ENCODE measurements at regions not wholly inside any gene's neighbourhood (a gene's known extent, or its start where the extent isn't known, plus 50 kb on each side); places are given as distances from the start of the nearest gene placed in this dataset.
"Not testable (repeated sequence)": the region's sequence is repeated elsewhere in the genome, so short reads cannot be mapped to it uniquely, and the experiment has no call there.

GRCh38 chr10:36452851-36453250 is 672.5 kb upstream of the ANKRD30A start:
- no peak for DNase-seq (ENCODE audit: low spot score)

DNA sequence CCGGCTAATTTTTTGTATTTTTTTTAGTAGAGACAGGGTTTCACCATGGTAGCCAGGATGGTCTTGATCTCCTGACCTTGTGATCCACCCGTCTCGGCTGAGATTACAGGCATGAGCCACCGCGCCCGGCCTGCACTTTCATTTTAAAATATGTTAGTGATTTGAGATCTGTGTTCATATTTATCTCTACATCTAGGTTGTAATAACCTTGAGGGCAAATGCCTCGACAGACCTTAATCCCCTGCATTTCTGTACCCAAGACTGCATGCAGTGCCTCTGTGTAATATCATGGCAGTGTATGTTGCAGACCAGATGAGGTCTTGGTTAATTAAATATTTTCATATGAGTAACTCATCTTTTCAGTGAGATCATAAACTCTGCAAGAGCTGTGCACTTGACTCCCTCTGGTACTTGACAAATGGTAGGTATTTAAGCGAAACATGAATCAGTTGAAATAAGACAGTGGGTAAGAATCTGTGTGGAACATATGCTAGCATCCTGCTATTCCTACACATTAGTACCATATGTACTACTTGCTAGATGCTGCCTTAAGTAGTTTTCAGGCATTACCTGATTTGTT is 673.9 kb upstream of the ANKRD30A start:
- DNase-seq (ENCODE audit: low spot score), result no peak

DNA sequence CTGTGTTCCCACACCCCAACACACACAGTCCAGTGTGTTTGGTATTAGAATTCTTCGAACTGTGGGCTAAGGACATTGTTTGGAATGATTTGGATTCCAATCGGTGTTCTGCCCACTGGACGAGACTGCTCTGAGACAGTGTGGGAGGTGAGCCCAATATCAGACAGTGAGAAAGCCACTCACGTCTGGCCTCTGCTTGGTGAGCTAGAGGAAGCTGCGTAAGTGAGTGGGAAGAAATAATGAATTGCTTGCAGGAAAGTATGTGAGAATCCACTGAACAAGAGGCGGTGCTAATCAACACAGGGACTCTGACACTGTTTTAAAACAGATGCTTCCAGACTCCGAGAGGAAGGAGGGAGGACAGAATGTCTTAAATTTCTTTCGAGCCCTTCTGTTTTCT is 675.0 kb upstream of the ANKRD30A start:
- DNase-seq (ENCODE audit: low spot score), result peak; percentile 32

GRCh38 chr10:36448760-36449691 is 676.4 kb upstream of the ANKRD30A start:
- no peak for DNase-seq (ENCODE audit: low spot score)

GRCh38 chr10:36446881-36447280 is 678.5 kb upstream of the ANKRD30A start:
- peak; percentile 65 for DNase-seq (ENCODE audit: low spot score)

DNA sequence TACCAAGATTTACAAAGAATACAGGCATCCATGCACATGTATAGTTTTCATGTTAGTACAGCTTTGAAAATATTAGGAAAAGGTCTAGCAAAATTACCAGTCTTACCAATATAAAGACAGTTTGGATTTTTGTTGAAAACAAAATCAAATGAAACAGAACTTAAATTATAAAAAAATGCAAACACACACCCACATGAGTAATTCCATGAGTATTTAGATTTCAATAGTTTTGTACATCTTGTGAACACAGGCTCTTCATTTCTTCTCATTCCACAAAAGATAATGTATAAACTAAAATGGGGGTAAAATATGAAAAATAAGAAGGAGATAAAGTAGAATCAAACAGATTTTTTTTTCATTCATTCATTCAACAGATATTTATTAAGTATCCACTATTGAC is 682.2 kb upstream of the ANKRD30A start:
- no peak for DNase-seq (ENCODE audit: low spot score)

DNA sequence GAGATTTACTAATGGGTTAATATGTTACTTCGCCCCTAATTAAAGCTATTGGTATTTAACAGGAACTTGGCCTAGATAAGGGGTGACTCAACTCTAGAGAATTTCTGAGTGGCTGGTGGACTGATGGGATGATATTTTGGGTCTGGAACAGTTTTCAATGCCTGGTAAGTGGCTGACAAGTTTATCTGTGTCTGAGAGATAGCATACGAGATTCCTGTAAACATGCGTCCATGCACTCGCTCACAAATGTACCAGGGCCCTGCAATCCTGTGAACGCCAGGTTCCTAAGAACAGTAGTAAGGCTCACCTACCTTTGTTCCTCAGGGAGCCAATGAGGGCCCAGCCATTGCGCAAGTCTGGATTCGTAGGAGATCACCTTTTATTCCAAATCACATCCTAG is 683.8 kb upstream of the ANKRD30A start:
- no peak for DNase-seq (ENCODE audit: low spot score)

DNA sequence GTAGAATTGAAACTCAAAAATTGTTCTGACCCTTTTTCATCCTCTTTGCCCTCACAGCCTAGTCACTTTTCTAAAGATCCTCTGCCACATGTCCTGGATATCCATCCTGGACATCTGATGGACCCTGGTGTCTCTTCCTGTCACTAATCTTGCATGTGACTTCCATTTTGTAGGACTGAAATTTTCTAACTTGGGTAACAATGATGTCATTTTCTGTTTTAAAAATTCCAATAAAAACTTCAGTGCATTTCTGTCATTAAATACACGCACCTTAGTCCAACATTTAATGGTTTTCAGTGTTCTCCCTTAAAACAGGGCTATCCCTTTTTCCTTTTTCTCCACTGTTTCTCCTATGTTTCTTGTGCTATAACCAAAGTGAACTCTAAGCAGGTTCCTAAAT is 684.9 kb upstream of the ANKRD30A start:
- DNase-seq (ENCODE audit: low spot score), result no peak

- no peak for DNase-seq (ENCODE audit: low spot score)
Measured at GRCh38 chr10:36437367-36437766, 688.0 kb upstream of the ANKRD30A start.

DNA sequence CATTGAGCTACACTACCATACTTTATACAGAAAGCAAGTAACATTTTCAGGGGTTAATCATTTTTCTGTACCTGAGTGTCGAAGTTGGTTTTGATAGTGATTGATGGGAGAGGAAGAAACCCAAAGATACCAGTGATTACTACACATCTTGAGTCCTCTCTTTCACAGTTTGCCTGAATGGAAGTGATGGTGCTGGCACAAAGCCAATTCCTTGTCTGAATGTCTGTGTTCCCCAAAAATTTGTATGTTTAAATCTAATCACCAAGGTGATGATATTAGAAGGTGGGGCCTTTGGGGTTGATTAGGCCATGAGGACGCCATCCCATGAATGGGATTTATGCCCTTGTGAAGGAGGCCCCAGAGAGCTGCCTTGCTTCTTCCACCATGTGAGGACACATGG is 696.9 kb upstream of the ANKRD30A start:
- DNase-seq (ENCODE audit: low spot score), result no peak

- no peak for DNase-seq (ENCODE audit: low spot score)
Measured at GRCh38 chr10:36425131-36425797, 700.1 kb upstream of the ANKRD30A start.

GRCh38 chr10:36424502-36424901 is 700.9 kb upstream of the ANKRD30A start:
- no peak for DNase-seq (ENCODE audit: low spot score)

GRCh38 chr10:36423821-36424248 is 701.6 kb upstream of the ANKRD30A start:
- no peak for DNase-seq (ENCODE audit: low spot score)

- no peak for DNase-seq (ENCODE audit: low spot score)
Measured at GRCh38 chr10:36421992-36422391, 703.4 kb upstream of the ANKRD30A start.

DNA sequence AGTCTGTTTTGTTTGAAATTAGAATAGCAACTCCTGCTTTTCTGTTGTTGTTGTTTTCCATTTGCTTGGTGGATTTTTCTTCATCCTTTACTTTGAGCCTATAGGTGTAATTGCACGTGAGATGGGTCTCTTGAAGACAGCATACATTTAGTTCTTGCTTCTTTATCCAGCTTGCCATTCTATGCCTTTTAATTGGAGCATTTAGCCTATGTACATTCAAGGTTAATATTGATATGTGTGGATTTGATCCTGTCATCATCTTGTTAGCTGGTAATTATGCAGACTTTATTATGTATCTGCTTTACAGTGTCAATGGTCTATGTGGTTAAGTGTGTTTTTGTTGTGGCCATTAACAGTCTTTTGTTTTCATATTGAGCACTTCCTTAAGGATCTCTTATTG is 708.9 kb upstream of the ANKRD30A start:
- no peak for DNase-seq (ENCODE audit: low spot score)

- no peak for DNase-seq (ENCODE audit: low spot score)
Measured at GRCh38 chr10:36412942-36413341, 712.5 kb upstream of the ANKRD30A start.

GRCh38 chr10:36400238-36400637 is 725.2 kb upstream of the ANKRD30A start:
- DNase-seq (ENCODE audit: low spot score), result not testable (repeated sequence)

DNA sequence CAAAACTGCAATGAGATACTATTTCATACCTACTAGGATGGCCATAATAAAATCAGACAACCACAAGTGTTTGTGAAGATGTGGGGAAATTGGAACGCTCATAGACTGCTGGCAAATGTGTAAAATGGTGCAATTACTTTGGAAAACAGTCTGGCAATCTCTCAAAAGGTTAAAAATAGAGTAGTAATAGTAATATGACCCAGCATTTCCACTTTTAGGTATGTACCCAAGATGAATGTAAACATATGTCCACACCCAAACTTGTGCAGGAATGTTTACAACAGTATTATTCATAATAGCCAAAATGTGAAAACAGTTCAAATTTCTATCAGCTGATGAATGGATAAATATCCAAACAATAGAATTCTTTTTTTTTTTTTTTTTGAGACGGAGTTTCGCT is 731.6 kb upstream of the ANKRD30A start:
- no peak for DNase-seq (ENCODE audit: low spot score)

GRCh38 chr10:36391405-36391804 is 734.0 kb upstream of the ANKRD30A start:
- DNase-seq (ENCODE audit: low spot score), result no peak

DNA sequence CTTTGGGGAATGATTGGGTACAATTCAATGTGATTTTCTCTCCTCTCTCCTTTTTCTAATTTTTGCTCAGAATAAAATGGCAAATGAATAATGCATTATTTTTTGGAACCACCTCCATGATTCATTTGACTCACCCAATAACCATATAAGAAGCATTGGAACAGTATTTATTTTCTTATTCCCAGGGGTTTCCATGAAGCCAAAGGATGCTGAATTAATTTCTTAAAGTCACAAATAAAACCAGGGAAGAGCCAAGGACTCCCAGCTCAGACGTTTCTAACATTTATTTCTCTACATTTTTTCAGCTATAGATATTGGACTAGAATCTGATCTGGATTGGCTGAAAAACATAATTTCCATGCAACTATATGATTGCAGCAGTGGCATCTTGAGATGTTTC is 735.2 kb upstream of the ANKRD30A start:
- DNase-seq (ENCODE audit: low spot score), result no peak

DNA sequence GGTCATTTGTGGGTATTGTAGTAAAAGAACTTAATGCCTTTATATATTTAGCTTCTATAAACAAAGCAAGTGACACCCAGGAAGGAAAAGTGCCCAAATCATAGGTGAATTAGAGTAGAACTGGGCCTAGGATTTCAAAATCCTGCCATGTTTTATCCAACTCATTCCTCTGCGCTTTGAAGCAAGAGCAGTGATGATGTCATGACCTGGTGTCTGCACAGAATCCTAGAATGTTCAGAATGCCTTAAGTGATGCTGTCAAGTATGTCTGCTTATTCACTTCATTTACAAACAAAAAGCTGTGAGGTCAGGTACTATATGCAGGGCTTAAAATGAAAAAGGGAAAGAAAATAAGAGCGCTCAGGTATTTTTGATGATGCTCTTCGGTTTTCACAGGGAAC is 737.2 kb upstream of the ANKRD30A start:
- DNase-seq (ENCODE audit: low spot score), result no peak

- no peak for DNase-seq (ENCODE audit: low spot score)
Measured at GRCh38 chr10:36385693-36386092, 739.7 kb upstream of the ANKRD30A start.

- no peak for DNase-seq (ENCODE audit: low spot score)
Measured at GRCh38 chr10:36383349-36383748, 741.3 kb upstream of the FZD8 start.
